ENCODE measurements at regions not wholly inside any gene's neighbourhood (a gene's known extent, or its start where the extent isn't known, plus 50 kb on each side); places are given as distances from the start of the nearest gene placed in this dataset.

DNA sequence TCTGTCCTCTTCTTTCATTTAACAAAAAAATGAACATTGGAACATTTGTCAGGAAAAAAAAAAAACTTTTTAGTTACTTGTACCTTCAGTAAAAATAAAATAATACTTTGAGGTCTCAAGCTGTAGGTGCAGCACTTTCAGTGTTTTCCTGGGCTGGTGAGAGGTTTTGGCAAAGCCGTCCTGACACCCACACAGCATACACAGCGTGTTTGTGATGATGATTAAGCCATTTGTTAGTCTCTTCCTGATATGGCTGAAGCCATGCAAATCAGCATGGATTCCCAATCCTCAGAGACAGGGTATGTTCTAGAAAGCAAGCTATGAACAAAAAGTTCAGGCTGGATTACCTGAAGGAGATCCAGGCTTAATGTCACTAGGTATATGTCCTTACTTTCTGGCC is 236.8 kb downstream of the ZNF516 start:
- no peak for TF ChIP-seq POLR2A (IDR thresholded peaks at IDR 0.05)
- TF ChIP-seq, protein P1, sequence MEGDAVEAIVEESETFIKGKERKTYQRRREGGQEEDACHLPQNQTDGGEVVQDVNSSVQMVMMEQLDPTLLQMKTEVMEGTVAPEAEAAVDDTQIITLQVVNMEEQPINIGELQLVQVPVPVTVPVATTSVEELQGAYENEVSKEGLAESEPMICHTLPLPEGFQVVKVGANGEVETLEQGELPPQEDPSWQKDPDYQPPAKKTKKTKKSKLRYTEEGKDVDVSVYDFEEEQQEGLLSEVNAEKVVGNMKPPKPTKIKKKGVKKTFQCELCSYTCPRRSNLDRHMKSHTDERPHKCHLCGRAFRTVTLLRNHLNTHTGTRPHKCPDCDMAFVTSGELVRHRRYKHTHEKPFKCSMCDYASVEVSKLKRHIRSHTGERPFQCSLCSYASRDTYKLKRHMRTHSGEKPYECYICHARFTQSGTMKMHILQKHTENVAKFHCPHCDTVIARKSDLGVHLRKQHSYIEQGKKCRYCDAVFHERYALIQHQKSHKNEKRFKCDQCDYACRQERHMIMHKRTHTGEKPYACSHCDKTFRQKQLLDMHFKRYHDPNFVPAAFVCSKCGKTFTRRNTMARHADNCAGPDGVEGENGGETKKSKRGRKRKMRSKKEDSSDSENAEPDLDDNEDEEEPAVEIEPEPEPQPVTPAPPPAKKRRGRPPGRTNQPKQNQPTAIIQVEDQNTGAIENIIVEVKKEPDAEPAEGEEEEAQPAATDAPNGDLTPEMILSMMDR (IDR thresholded peaks at IDR 0.05): no peak

Measured in adrenal gland (tissue), 5 donors.